Kidney (tissue), 13 donors: ENCODE measurements at regions not wholly inside any gene's neighbourhood (a gene's known extent, or its start where the extent isn't known, plus 50 kb on each side); places are given as distances from the start of the nearest gene placed in this dataset.

Experiments
- DNase-seq, 5 donors: peaks; one replicate each; pipeline ENCODE4 v3.0.0-alpha.2; 2013 to 2020
- FAIRE-seq: peaks from 2 replicates; lab custom pipeline; 2012; peaks lifted over from hg19 to GRCh38; lab: Jason Lieb, UNC
- H3K27ac ChIP-seq, 2 donors: one replicate each; pipeline ENCODE4 v1.7.0; 2013; ENCODE audit warnings: low read depth in 2 of 2, low read length in 2 of 2, inconsistent platforms in 1 of 2
- H3K27me3 ChIP-seq: one replicate; pipeline ENCODE4 v1.7.1; 2013; ENCODE audit warnings: low read length, inconsistent platforms; ENCODE audit not compliant: control insufficient read depth, insufficient read depth
- H3K36me3 ChIP-seq, 3 donors: one replicate each; pipeline versions ENCODE4 v1.7.0 to v1.7.1; 2013; ENCODE audit warnings: low read length in 3 of 3, control low read depth in 1 of 3, inconsistent platforms in 1 of 3; ENCODE audit not compliant: insufficient read depth in 3 of 3, control insufficient read depth in 2 of 3
- H3K4me1 ChIP-seq, 3 donors: one replicate each; pipeline versions ENCODE4 v1.7.0 to v1.7.1; 2013; ENCODE audit warnings: low read length in 3 of 3, inconsistent platforms in 1 of 3, low read depth in 1 of 3; ENCODE audit not compliant: control insufficient read depth in 2 of 3, insufficient read depth in 2 of 3
- H3K4me3 ChIP-seq, 3 donors: one replicate each; pipeline versions ENCODE4 v1.7.0 to v1.8.1; 2013; ENCODE audit warnings: low read length in 3 of 3, control low read depth in 1 of 3, inconsistent platforms in 1 of 3
- H3K9ac ChIP-seq, 3 donors: one replicate each; pipeline versions ENCODE4 v1.7.0 to v1.7.1; 2013; ENCODE audit warnings: low read length in 3 of 3, control low read depth in 1 of 3, inconsistent platforms in 1 of 3
- H3K9me3 ChIP-seq, 3 donors: one replicate each; pipeline versions ENCODE4 v1.7.0 to v1.7.1; 2013; ENCODE audit warnings: low read length in 3 of 3, control low read depth in 1 of 3, inconsistent platforms in 1 of 3; ENCODE audit not compliant: control insufficient read depth in 2 of 3, insufficient read depth in 1 of 3
- intact Hi-C: fragments of 100-400 bp; cut with DNase I; formaldehyde crosslinking; loops from one replicate; pipeline ENCODE4 v1.11.1; 2022
- TF ChIP-seq, protein P1 (sequence below): IDR thresholded peaks from 3 replicates; pipeline ENCODE4 v1.5.1; 2012; ENCODE audit warnings: mild to moderate bottlenecking, moderate library complexity, borderline replicate concordance; ENCODE audit not compliant: insufficient read depth; ENCODE audit errors: extremely low read depth
- donor health status: control.
- donor health status: control.
- donor health status: control.
- donor health status: control.
- donor health status: control.
- donor health status: DM: yes; HTN: yes; CAD: no.
- donor health status: Normal renal cell carcinoma (clear cell type).

DNA sequence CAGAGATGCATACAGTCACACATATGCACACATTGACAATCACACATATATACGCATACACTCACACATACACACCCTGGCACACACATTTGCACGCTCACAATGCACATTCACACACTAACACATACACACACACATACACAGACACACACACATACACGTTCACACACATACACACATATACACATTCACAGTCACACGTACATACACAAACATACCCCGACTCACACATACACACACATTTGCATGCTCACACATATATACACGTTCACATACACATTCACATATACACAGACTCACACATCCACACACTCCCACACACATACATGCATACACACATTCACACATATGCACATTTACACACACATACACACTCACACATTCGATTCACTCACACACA is 366.8 kb upstream of the ID4 start:
- TF ChIP-seq, protein P1, sequence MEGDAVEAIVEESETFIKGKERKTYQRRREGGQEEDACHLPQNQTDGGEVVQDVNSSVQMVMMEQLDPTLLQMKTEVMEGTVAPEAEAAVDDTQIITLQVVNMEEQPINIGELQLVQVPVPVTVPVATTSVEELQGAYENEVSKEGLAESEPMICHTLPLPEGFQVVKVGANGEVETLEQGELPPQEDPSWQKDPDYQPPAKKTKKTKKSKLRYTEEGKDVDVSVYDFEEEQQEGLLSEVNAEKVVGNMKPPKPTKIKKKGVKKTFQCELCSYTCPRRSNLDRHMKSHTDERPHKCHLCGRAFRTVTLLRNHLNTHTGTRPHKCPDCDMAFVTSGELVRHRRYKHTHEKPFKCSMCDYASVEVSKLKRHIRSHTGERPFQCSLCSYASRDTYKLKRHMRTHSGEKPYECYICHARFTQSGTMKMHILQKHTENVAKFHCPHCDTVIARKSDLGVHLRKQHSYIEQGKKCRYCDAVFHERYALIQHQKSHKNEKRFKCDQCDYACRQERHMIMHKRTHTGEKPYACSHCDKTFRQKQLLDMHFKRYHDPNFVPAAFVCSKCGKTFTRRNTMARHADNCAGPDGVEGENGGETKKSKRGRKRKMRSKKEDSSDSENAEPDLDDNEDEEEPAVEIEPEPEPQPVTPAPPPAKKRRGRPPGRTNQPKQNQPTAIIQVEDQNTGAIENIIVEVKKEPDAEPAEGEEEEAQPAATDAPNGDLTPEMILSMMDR, result no peak
- H3K4me1 ChIP-seq, result no peaks in the 10 kb centered on the region
- peaks cover 0 to 2% (median 0%) of the 10 kb centered on the region in 3 donors for H3K9me3 ChIP-seq
- DNase-seq (no peak), FAIRE-seq (no peak)
- H3K27ac ChIP-seq, result no peak overlapping the region
- H3K27me3 ChIP-seq, result no peaks in the 10 kb centered on the region
- no peak overlapping the region for H3K4me3 ChIP-seq
- H3K36me3 ChIP-seq, result no peaks in the 10 kb centered on the region
- H3K9ac ChIP-seq, result no peak overlapping the region
- intact Hi-C loops, result no loop called here

DNA sequence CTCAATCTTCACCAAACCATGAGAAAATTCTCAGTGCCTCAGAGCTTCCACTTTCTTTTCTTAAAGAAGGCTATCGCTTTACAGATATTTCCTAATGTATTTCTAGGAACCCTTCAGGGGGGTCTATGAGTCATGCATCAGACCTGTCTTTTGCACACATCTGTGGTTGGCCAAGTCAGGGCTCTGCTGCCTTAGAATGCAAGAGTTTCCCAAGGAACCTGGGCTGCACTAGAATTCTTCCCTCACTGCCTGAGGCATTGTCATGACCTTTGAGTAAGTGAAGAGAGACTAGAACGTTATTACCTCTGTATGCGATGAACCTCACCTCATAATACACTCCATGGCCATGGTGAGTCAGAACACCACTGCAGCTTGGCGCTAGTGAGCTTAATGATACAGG is 365.0 kb upstream of the ID4 start:
- Histone ChIP-seq H3K36me3 (no peaks in the 10 kb centered on the region), H3K27ac (no peak overlapping the region), H3K4me1 (no peaks in the 10 kb centered on the region), H3K9ac (no peak overlapping the region), H3K4me3 (no peak overlapping the region), H3K9me3 (peaks cover 0 to 2% (median 0%) of the 10 kb centered on the region in 3 donors), H3K27me3 (no peaks in the 10 kb centered on the region)
- TF ChIP-seq, protein P1, result no peak
- FAIRE-seq (no peak), DNase-seq (no peak)
- intact Hi-C loops, result no loop called here

DNA sequence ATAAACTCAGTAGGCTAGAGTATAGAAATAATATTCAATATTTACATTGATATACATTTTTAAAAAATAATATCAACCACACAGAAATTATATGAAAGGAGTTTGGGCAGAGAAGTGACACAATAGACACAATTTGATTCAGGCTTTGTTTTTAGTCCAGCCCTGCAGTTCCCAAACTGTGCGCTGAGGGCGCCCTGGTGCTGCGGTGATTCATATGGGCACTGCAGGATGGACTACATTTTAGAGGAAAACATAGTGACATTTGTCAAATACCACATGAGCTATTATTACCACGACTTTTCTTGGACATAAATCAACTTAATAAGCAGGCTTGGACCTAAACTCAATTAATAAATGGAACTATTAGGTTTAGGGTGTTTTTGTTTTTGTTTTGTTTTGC is 364.3 kb upstream of the ID4 start:
- Histone ChIP-seq H3K9ac (no peak overlapping the region), H3K4me3 (no peak overlapping the region), H3K36me3 (no peaks in the 10 kb centered on the region), H3K27ac (no peak overlapping the region), H3K9me3 (peaks cover 0 to 2% (median 0%) of the 10 kb centered on the region in 3 donors), H3K27me3 (no peaks in the 10 kb centered on the region), H3K4me1 (no peaks in the 10 kb centered on the region)
- FAIRE-seq, result no peak
- intact Hi-C loops, result no loop called here
- TF ChIP-seq, protein P1, result no peak
- no peak for DNase-seq

DNA sequence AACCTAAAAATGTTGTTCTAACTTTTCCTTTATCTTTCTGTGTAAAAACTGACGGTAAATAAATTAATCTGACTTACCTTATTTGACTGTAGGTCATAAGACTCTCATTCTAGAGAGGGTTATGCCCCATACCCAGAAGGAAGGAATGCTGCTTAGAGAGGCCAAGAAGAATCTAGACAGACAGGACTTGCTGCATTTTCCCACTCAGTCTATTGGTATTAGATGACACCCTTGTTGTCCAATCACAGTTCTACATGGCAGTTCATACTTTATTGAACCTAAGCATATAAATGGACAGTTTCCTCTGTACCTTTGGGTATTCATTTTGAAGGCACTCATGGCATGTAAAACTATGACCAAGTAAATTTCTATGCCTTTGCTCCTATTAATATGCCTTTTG is 359.6 kb upstream of the ID4 start:
- no peak overlapping the region for H3K4me3 ChIP-seq
- H3K9ac ChIP-seq, result no peak overlapping the region
- intact Hi-C loops, result no loop called here
- no peaks in the 10 kb centered on the region for H3K36me3 ChIP-seq
- TF ChIP-seq, protein P1, result no peak
- H3K4me1 ChIP-seq, result no peaks in the 10 kb centered on the region
- no peak overlapping the region for H3K27ac ChIP-seq
- H3K9me3 ChIP-seq, result no peaks in the 10 kb centered on the region
- H3K27me3 ChIP-seq, result no peaks in the 10 kb centered on the region
- FAIRE-seq (no peak), DNase-seq (no peak)
